H1 (cell line): ENCODE measurements at regions not wholly inside any gene's neighbourhood (a gene's known extent, or its start where the extent isn't known, plus 50 kb on each side); places are given as distances from the start of the nearest gene placed in this dataset.

ENCODE experiments used
- CTCF ChIA-PET: fragments of 300-600 bp; sonication (Branson Sonifier 250); formaldehyde crosslinking; loops from one replicate; lab custom pipeline; 2021; ENCODE audit not compliant: partially characterized antibody; lab: Charles Lee
- POLR2A ChIA-PET: fragments of 300-600 bp; sonication (Branson Sonifier 250); formaldehyde crosslinking; loops from one replicate; lab custom pipeline; 2021; ENCODE audit warnings: inconsistent platforms; ENCODE audit not compliant: partially characterized antibody; lab: Charles Lee
- DNase-seq, 2 experiments: peaks; one replicate each; pipeline versions ENCODE4 v3.0.0 to v3.0.0-alpha.2; 2010 to 2022; ENCODE audit warnings: low spot score in 2 of 2, low read depth in 1 of 2, mixed read lengths in 1 of 2
- FAIRE-seq: peaks from 2 replicates; lab custom pipeline; 2011; peaks lifted over from hg19 to GRCh38; lab: Jason Lieb, UNC
- H2AFZ ChIP-seq: 2 replicates; pipeline ENCODE4 v1.8.1; 2012; ENCODE audit warnings: low read length, inconsistent platforms
- H2AK5ac ChIP-seq: 2 replicates; pipeline ENCODE4 v1.6.1; 2013; ENCODE audit warnings: low read depth, low read length
- H2BK120ac ChIP-seq: replicated peaks from 2 replicates; pipeline ENCODE3; 2013; ENCODE audit warnings: low read depth, low read length, inconsistent platforms
- H2BK12ac ChIP-seq: 2 replicates; pipeline ENCODE4 v1.6.1; 2013; ENCODE audit warnings: low read depth, low read length
- H2BK15ac ChIP-seq: 2 replicates; pipeline ENCODE4 v1.6.1; 2013; ENCODE audit warnings: low read length
- H2BK20ac ChIP-seq: 2 replicates; pipeline ENCODE4 v1.6.1; 2013; ENCODE audit warnings: low read length
- H2BK5ac ChIP-seq: 2 replicates; pipeline ENCODE4 v1.6.1; 2013; ENCODE audit warnings: low read depth, low read length
- H3K14ac ChIP-seq: 2 replicates; pipeline ENCODE4 v1.6.1; 2013; ENCODE audit warnings: inconsistent platforms; ENCODE audit not compliant: insufficient read length
- H3K18ac ChIP-seq: 2 replicates; pipeline ENCODE4 v1.6.1; 2013; ENCODE audit warnings: low read length; ENCODE audit errors: extremely low read depth
- H3K23ac ChIP-seq: 2 replicates; pipeline ENCODE4 v1.6.1; 2013; ENCODE audit warnings: inconsistent platforms; ENCODE audit not compliant: insufficient read length
- H3K23me2 ChIP-seq: 2 replicates; pipeline ENCODE4 v1.6.1; 2013; ENCODE audit warnings: low read depth, low read length
- H3K27ac ChIP-seq: 2 replicates; pipeline ENCODE4 v1.6.1; 2011; ENCODE audit warnings: low read depth, low read length, inconsistent platforms
- H3K27me3 ChIP-seq, 4 experiments: replicated peaks in 1 of 4; 1 replicate in 1 of 4; 2 replicates in 3 of 4; pipeline versions ENCODE4 v1.6.1 to v1.8.1; 2011 to 2013; ENCODE audit warnings: low read length in 3 of 4, mild to moderate bottlenecking in 3 of 4, inconsistent platforms in 2 of 4, mixed read lengths in 2 of 4, moderate library complexity in 1 of 4; ENCODE audit not compliant: control insufficient read depth in 3 of 4, insufficient read depth in 3 of 4; ENCODE audit errors: extremely low read depth in 1 of 4
- H3K36me3 ChIP-seq, 4 experiments: 2 replicates each; pipeline versions ENCODE4 v1.6.1 to v1.8.1; 2011 to 2013; ENCODE audit warnings: mild to moderate bottlenecking in 4 of 4, low read length in 3 of 4, moderate library complexity in 2 of 4, control low read depth in 1 of 4, inconsistent platforms in 1 of 4; ENCODE audit not compliant: insufficient read depth in 4 of 4, control insufficient read depth in 2 of 4
- H3K4ac ChIP-seq: replicated peaks from 2 replicates; pipeline ENCODE3; 2013; ENCODE audit warnings: low read length, low read depth, mixed read lengths, inconsistent platforms; ENCODE audit not compliant: insufficient read length
- H3K4me1 ChIP-seq, 4 experiments: replicated peaks in 1 of 4; 1 replicate in 1 of 4; 2 replicates in 3 of 4; pipeline versions ENCODE4 v1.6.1 to v1.8.1; 2011 to 2013; ENCODE audit warnings: low read length in 3 of 4, inconsistent platforms in 2 of 4, mixed read lengths in 1 of 4; ENCODE audit not compliant: insufficient read depth in 4 of 4, control insufficient read depth in 3 of 4
- H3K4me2 ChIP-seq, 2 experiments: 2 replicates each; pipeline versions ENCODE4 v1.6.1 to v1.8.1; 2011 to 2013; ENCODE audit warnings: low read depth in 2 of 2, low read length in 2 of 2, control low read depth in 1 of 2, inconsistent platforms in 1 of 2, mild to moderate bottlenecking in 1 of 2; ENCODE audit not compliant: insufficient read depth in 1 of 2
- H3K4me3 ChIP-seq, 4 experiments: fragments of 200-600, 300-600 bp in 1 of 4; sonication (generic), shearing (Covaris generic), sonication (Bioruptor Twin) in 1 of 4; 2 replicates each; pipeline versions ENCODE4 v1.5.1 to v1.8.1; 2011 to 2016; ENCODE audit warnings: low read length in 4 of 4, low read depth in 3 of 4, control low read depth in 2 of 4, inconsistent platforms in 2 of 4, mild to moderate bottlenecking in 2 of 4, mixed read lengths in 1 of 4, moderate library complexity in 1 of 4; ENCODE audit not compliant: insufficient read depth in 2 of 4; ENCODE audit errors: extremely low read depth in 1 of 4
- H3K56ac ChIP-seq: replicated peaks from 2 replicates; pipeline ENCODE3; 2013; ENCODE audit warnings: low read depth, mild to moderate bottlenecking, mixed read lengths, low read length, inconsistent platforms; ENCODE audit not compliant: insufficient read length
- H3K79me1 ChIP-seq: 2 replicates; pipeline ENCODE4 v1.6.1; 2013; ENCODE audit warnings: low read depth, low read length, control low read depth
- H3K79me2 ChIP-seq, 2 experiments: 2 replicates each; pipeline versions ENCODE4 v1.6.1 to v1.8.1; 2012 to 2013; ENCODE audit warnings: low read length in 2 of 2, mild to moderate bottlenecking in 2 of 2, inconsistent platforms in 1 of 2; ENCODE audit not compliant: insufficient read depth in 2 of 2, control insufficient read depth in 1 of 2
- H3K9ac ChIP-seq, 4 experiments: replicated peaks in 1 of 4; 1 replicate in 1 of 4; 2 replicates in 3 of 4; pipeline versions ENCODE4 v1.6.1 to v1.8.1; 2011 to 2013; ENCODE audit warnings: low read depth in 3 of 4, low read length in 3 of 4, control low read depth in 2 of 4, mild to moderate bottlenecking in 2 of 4, moderate library complexity in 2 of 4, inconsistent platforms in 1 of 4; ENCODE audit errors: extremely low read depth in 1 of 4
- H3K9me3 ChIP-seq, 2 experiments: 2 replicates each; pipeline versions ENCODE4 v1.6.1 to v1.8.1; 2012 to 2013; ENCODE audit warnings: mild to moderate bottlenecking in 2 of 2, moderate library complexity in 2 of 2, control low read depth in 1 of 2, inconsistent platforms in 1 of 2, low read depth in 1 of 2, low read length in 1 of 2, mixed read lengths in 1 of 2; ENCODE audit not compliant: insufficient read depth in 2 of 2
- H4K20me1 ChIP-seq, 2 experiments: replicated peaks in 1 of 2; 2 replicates each; pipeline versions ENCODE3 to v1.8.1; 2011 to 2013; ENCODE audit warnings: inconsistent platforms in 2 of 2, low read length in 2 of 2, mild to moderate bottlenecking in 1 of 2; ENCODE audit not compliant: insufficient read depth in 2 of 2, control insufficient read depth in 1 of 2
- H4K5ac ChIP-seq: 2 replicates; pipeline ENCODE4 v1.6.1; 2013; ENCODE audit warnings: low read length, low read depth, mixed read lengths, inconsistent platforms; ENCODE audit not compliant: insufficient read length
- H4K8ac ChIP-seq: 2 replicates; pipeline ENCODE4 v1.8.0; 2013; ENCODE audit warnings: mild to moderate bottlenecking, moderate library complexity, low read length, inconsistent platforms; ENCODE audit not compliant: insufficient read depth; ENCODE audit errors: extremely low read depth
- H4K91ac ChIP-seq: replicated peaks from 2 replicates; pipeline ENCODE3; 2013; ENCODE audit warnings: low read length, mixed read lengths, inconsistent platforms; ENCODE audit not compliant: insufficient read length
- CHD1 ChIP-seq: IDR thresholded peaks from 2 replicates; pipeline ENCODE4 v1.6.1; 2012; ENCODE audit warnings: low read depth, low read length, improper control_type of control experiment
- CTBP2 ChIP-seq: IDR thresholded peaks from 2 replicates; pipeline ENCODE4 v1.7.0; 2011; ENCODE audit warnings: borderline replicate concordance, mild to moderate bottlenecking, moderate library complexity, mixed read lengths, low read length; ENCODE audit not compliant: insufficient read depth, insufficient read length
- E2F6 ChIP-seq: IDR thresholded peaks from 2 replicates; pipeline ENCODE4 v1.6.1; 2012; ENCODE audit warnings: inconsistent platforms
- KDM5A ChIP-seq: fragments of 200-600 bp; IDR thresholded peaks from 2 replicates; pipeline ENCODE4 v1.7.1; 2012; ENCODE audit warnings: mild to moderate bottlenecking, low read length, inconsistent platforms, mixed read lengths
- POU5F1 ChIP-seq: IDR thresholded peaks from 2 replicates; pipeline ENCODE4 v1.6.1; 2011; ENCODE audit warnings: low read depth, mild to moderate bottlenecking, low read length, moderate library complexity
- SP1 ChIP-seq: IDR thresholded peaks from 2 replicates; pipeline ENCODE4 v1.6.1; 2011; ENCODE audit warnings: low read depth, low read length
- TEAD4 ChIP-seq: IDR thresholded peaks from 2 replicates; pipeline ENCODE4 v1.6.1; 2012; ENCODE audit warnings: low read depth, low read length, inconsistent platforms, mixed read lengths
- WGBS, 2 experiments: shearing (Covaris generic) in 1 of 2; methylation state at CpG; one replicate each; pipeline versions ENCODE4 v1.1.6 to v1.1.7; 2013 to 2015; ENCODE audit warnings: low lambda C conversion rate in 2 of 2, mixed read lengths in 2 of 2, inconsistent platforms in 1 of 2, low coverage in 1 of 2, missing lambda C conversion rate in 1 of 2; ENCODE audit not compliant: insufficient replicate concordance in 2 of 2, insufficient coverage in 1 of 2, insufficient read length in 1 of 2; ENCODE audit errors: extremely low coverage in 1 of 2, missing lambda C conversion rate in 1 of 2; 5-methylcytosine and 5-hydroxymethylcytosine counted together

- no peak overlapping the region for H2AFZ ChIP-seq
- H2AK5ac ChIP-seq: no peak overlapping the region
- CTCF ChIA-PET: no interaction called here
- no peak overlapping the region for H3K56ac ChIP-seq
- no peak overlapping the region for H3K4ac ChIP-seq
- H4K91ac ChIP-seq: no peak overlapping the region
- H3K23ac ChIP-seq: no peak overlapping the region
- no peak overlapping the region for H3K14ac ChIP-seq
- H3K9me3 ChIP-seq: no peaks in the 10 kb centered on the region
- H4K20me1 ChIP-seq: no peaks in the 10 kb centered on the region
- H2BK12ac ChIP-seq: no peak overlapping the region
- H3K4me2 ChIP-seq: no peak overlapping the region
- DNase-seq: no peak
- H3K79me2 ChIP-seq: no peaks in the 10 kb centered on the region
- no peak overlapping the region for H3K9ac ChIP-seq
- H2BK15ac ChIP-seq: no peak overlapping the region
- WGBS, 2 experiments: 90% methylated on average over 3 of the region's 3 CpGs; no CpG with 5 or more reads in 1 of the 2 experiments
- H3K23me2 ChIP-seq: no peaks in the 10 kb centered on the region
- POLR2A ChIA-PET: no interaction called here
- H2BK5ac ChIP-seq: no peak overlapping the region
- TF ChIP-seq TEAD4 (no peak), POU5F1 (no peak), CTBP2 (no peak), KDM5A (no peak), SP1 (no peak), CHD1 (no peak), E2F6 (no peak)
- no peak overlapping the region for H2BK20ac ChIP-seq
- no peaks in the 10 kb centered on the region for H3K36me3 ChIP-seq
- no peak overlapping the region for H4K5ac ChIP-seq
- H3K4me1 ChIP-seq: no peaks in the 10 kb centered on the region
- H3K79me1 ChIP-seq: no peaks in the 10 kb centered on the region
- no peak overlapping the region for H2BK120ac ChIP-seq
- H3K27ac ChIP-seq: no peak overlapping the region
- FAIRE-seq: no peak
- no peak overlapping the region for H3K18ac ChIP-seq
- H3K27me3 ChIP-seq: no peaks in the 10 kb centered on the region
- no peak overlapping the region for H3K4me3 ChIP-seq
- H4K8ac ChIP-seq: no peak overlapping the region
Observed at GRCh38 chr3:147651107-147651778, 242.1 kb downstream of the ZIC1 start.
